MG63 (cell line): ENCODE measurements at regions not wholly inside any gene's neighbourhood (a gene's known extent, or its start where the extent isn't known, plus 50 kb on each side); places are given as distances from the start of the nearest gene placed in this dataset.
"Not testable (repeated sequence)": the region's sequence is repeated elsewhere in the genome, so short reads cannot be mapped to it uniquely, and the experiment has no call there.

ENCODE experiments used
- DNase-seq: peaks from one replicate; pipeline ENCODE4 v3.0.0-alpha.2; 2020
- H3K27me3 ChIP-seq: fragments of 250-450 bp; sonication (Bioruptor Pico); 2 replicates; pipeline ENCODE4 v1.5.1; 2020; ENCODE audit warnings: mild to moderate bottlenecking, moderate library complexity
- H3K36me3 ChIP-seq: fragments of 250-450 bp; sonication (Bioruptor Pico); 2 replicates; pipeline ENCODE4 v1.5.1; 2020; ENCODE audit warnings: mild to moderate bottlenecking, moderate library complexity
- H3K4me3 ChIP-seq: fragments of 250-450 bp; sonication (Bioruptor Pico); 2 replicates; pipeline ENCODE4 v1.5.1; 2020; ENCODE audit warnings: mild to moderate bottlenecking, moderate library complexity
- H3K9me3 ChIP-seq: fragments of 250-450 bp; sonication (Bioruptor Pico); 2 replicates; pipeline ENCODE4 v1.5.1; 2020; ENCODE audit warnings: mild to moderate bottlenecking, moderate library complexity

GRCh38 chr6:15952231-15953151, 176.4 kb upstream of the MYLIP start:
- H3K4me3 ChIP-seq, result no peak overlapping the region
- no peaks in the 10 kb centered on the region for H3K9me3 ChIP-seq
- no peaks in the 10 kb centered on the region for H3K36me3 ChIP-seq
- H3K27me3 ChIP-seq, result no peaks in the 10 kb centered on the region
- DNase-seq, result no peak

GRCh38 chr6:15950962-15951569, 177.8 kb upstream of the MYLIP start:
- Histone ChIP-seq H3K4me3 (no peak overlapping the region), H3K27me3 (no peaks in the 10 kb centered on the region), H3K9me3 (no peaks in the 10 kb centered on the region), H3K36me3 (no peaks in the 10 kb centered on the region)
- DNase-seq, result no peak

GRCh38 chr6:15949982-15950381, 178.9 kb upstream of the MYLIP start:
- Histone ChIP-seq H3K9me3 (no peaks in the 10 kb centered on the region), H3K27me3 (no peaks in the 10 kb centered on the region), H3K4me3 (no peak overlapping the region), H3K36me3 (no peaks in the 10 kb centered on the region)
- no peak for DNase-seq

GRCh38 chr6:15948930-15949900, 179.7 kb upstream of the MYLIP start:
- no peaks in the 10 kb centered on the region for H3K9me3 ChIP-seq
- no peaks in the 10 kb centered on the region for H3K36me3 ChIP-seq
- no peak overlapping the region for H3K4me3 ChIP-seq
- DNase-seq, result no peak
- no peaks in the 10 kb centered on the region for H3K27me3 ChIP-seq

GRCh38 chr6:15947923-15948322, 181.0 kb upstream of the MYLIP start:
- Histone ChIP-seq H3K9me3 (no peaks in the 10 kb centered on the region), H3K36me3 (no peaks in the 10 kb centered on the region), H3K27me3 (no peaks in the 10 kb centered on the region), H3K4me3 (no peak overlapping the region)
- DNase-seq, result no peak

- Histone ChIP-seq H3K9me3 (no peaks in the 10 kb centered on the region), H3K27me3 (no peaks in the 10 kb centered on the region), H3K36me3 (no peaks in the 10 kb centered on the region), H3K4me3 (no peak overlapping the region)
- no peak for DNase-seq
Observed at GRCh38 chr6:15947436-15947835, 181.4 kb upstream of the MYLIP start.

GRCh38 chr6:15946701-15947385, 182.0 kb upstream of the MYLIP start:
- Histone ChIP-seq H3K9me3 (no peaks in the 10 kb centered on the region), H3K27me3 (no peaks in the 10 kb centered on the region), H3K36me3 (no peaks in the 10 kb centered on the region), H3K4me3 (no peak overlapping the region)
- no peak for DNase-seq

GRCh38 chr6:15945593-15946159, 183.2 kb upstream of the MYLIP start:
- no peaks in the 10 kb centered on the region for H3K36me3 ChIP-seq
- no peaks in the 10 kb centered on the region for H3K27me3 ChIP-seq
- H3K4me3 ChIP-seq, result no peak overlapping the region
- H3K9me3 ChIP-seq, result no peaks in the 10 kb centered on the region
- no peak for DNase-seq

GRCh38 chr6:15943423-15943822, 185.5 kb upstream of the MYLIP start:
- Histone ChIP-seq H3K27me3 (no peaks in the 10 kb centered on the region), H3K36me3 (no peaks in the 10 kb centered on the region)

GRCh38 chr6:15941168-15941567, 187.7 kb upstream of the MYLIP start:
- Histone ChIP-seq H3K4me3 (no peak overlapping the region), H3K36me3 (no peaks in the 10 kb centered on the region), H3K9me3 (no peaks in the 10 kb centered on the region), H3K27me3 (no peaks in the 10 kb centered on the region)
- no peak for DNase-seq

More at GRCh38 chr6:15943423-15943822, 185.5 kb upstream of the MYLIP start:
- Histone ChIP-seq H3K9me3 (no peaks in the 10 kb centered on the region), H3K4me3 (no peak overlapping the region)
- no peak for DNase-seq

- no peaks in the 10 kb centered on the region for H3K9me3 ChIP-seq
- no peak overlapping the region for H3K4me3 ChIP-seq
- H3K36me3 ChIP-seq, result no peaks in the 10 kb centered on the region
- no peak for DNase-seq
- no peaks in the 10 kb centered on the region for H3K27me3 ChIP-seq
Observed at GRCh38 chr6:15938107-15938506, 190.8 kb upstream of the MYLIP start.

GRCh38 chr6:15937602-15938001, 191.3 kb upstream of the MYLIP start:
- DNase-seq, result no peak
- no peaks in the 10 kb centered on the region for H3K27me3 ChIP-seq
- H3K4me3 ChIP-seq, result no peak overlapping the region
- no peaks in the 10 kb centered on the region for H3K9me3 ChIP-seq
- H3K36me3 ChIP-seq, result no peaks in the 10 kb centered on the region

- Histone ChIP-seq H3K27me3 (no peaks in the 10 kb centered on the region), H3K36me3 (no peaks in the 10 kb centered on the region), H3K9me3 (no peaks in the 10 kb centered on the region), H3K4me3 (no peak overlapping the region)
- no peak for DNase-seq
Observed at GRCh38 chr6:15936503-15936902, 192.4 kb upstream of the MYLIP start.

GRCh38 chr6:15935661-15936060, 193.2 kb upstream of the MYLIP start:
- Histone ChIP-seq H3K27me3 (no peaks in the 10 kb centered on the region), H3K36me3 (no peaks in the 10 kb centered on the region), H3K9me3 (no peaks in the 10 kb centered on the region), H3K4me3 (no peak overlapping the region)
- no peak for DNase-seq

- not testable (repeated sequence) for H3K4me3 ChIP-seq, H3K9me3 ChIP-seq, DNase-seq, H3K27me3 ChIP-seq, H3K36me3 ChIP-seq
Observed at GRCh38 chr6:15931697-15932096, 197.2 kb upstream of the MYLIP start.

- H3K27me3 ChIP-seq, result no peaks in the 10 kb centered on the region
- no peaks in the 10 kb centered on the region for H3K9me3 ChIP-seq
- no peaks in the 10 kb centered on the region for H3K36me3 ChIP-seq
- DNase-seq, result no peak
- H3K4me3 ChIP-seq, result no peak overlapping the region
Observed at GRCh38 chr6:15930207-15930606, 198.7 kb upstream of the MYLIP start.
